Hepatocyte (in vitro differentiated cells): ENCODE measurements at regions not wholly inside any gene's neighbourhood (a gene's known extent, or its start where the extent isn't known, plus 50 kb on each side); places are given as distances from the start of the nearest gene placed in this dataset.

Source experiments
- CTCF ChIP-seq: fragments of 200-600 bp; sonication (generic); IDR thresholded peaks from 2 replicates; pipeline ENCODE4 v1.5.1; 2016; ENCODE audit warnings: antibody characterized with exemption, mild to moderate bottlenecking; ENCODE audit not compliant: poor library complexity
- EZH2 ChIP-seq: fragments of 200-600 bp; sonication (generic); IDR thresholded peaks from 2 replicates; pipeline ENCODE4 v1.6.1; 2016; ENCODE audit warnings: antibody characterized with exemption, mild to moderate bottlenecking, borderline replicate concordance

- TF ChIP-seq CTCF (no peak), EZH2 (no peak)
Observed at GRCh38 chr13:72379581-72379980, 347.8 kb downstream of the MZT1 start.
